Muscle of leg (tissue), 3 donors: ENCODE measurements at regions not wholly inside any gene's neighbourhood (a gene's known extent, or its start where the extent isn't known, plus 50 kb on each side); places are given as distances from the start of the nearest gene placed in this dataset.

ENCODE experiments used
- DNase-seq: peaks from one replicate; pipeline ENCODE4 v3.0.0; 2013
- H3K27ac ChIP-seq: one replicate; pipeline ENCODE4 v1.5.1; 2013; ENCODE audit warnings: mild to moderate bottlenecking, low read length, control low read depth
- H3K27me3 ChIP-seq: one replicate; pipeline ENCODE4 v1.6.1; 2013; ENCODE audit warnings: low read length; ENCODE audit not compliant: control insufficient read depth, insufficient read depth
- H3K36me3 ChIP-seq: one replicate; pipeline ENCODE4 v1.6.1; 2013; ENCODE audit warnings: low read length; ENCODE audit not compliant: control insufficient read depth, insufficient read depth
- H3K4me1 ChIP-seq: one replicate; pipeline ENCODE4 v1.6.1; 2013; ENCODE audit warnings: low read length; ENCODE audit not compliant: control insufficient read depth, insufficient read depth
- H3K4me3 ChIP-seq: one replicate; pipeline ENCODE4 v1.5.1; 2013; ENCODE audit warnings: low read length, control low read depth
- H3K9me3 ChIP-seq: replicated peaks from 2 replicates; pipeline ENCODE4 v1.6.1; 2013; ENCODE audit warnings: low read depth, low read length; ENCODE audit not compliant: control insufficient read depth
- WGBS: methylation state at CpG from one replicate; pipeline ENCODE4 v1.1.5; 2013; ENCODE audit warnings: missing lambda C conversion rate; ENCODE audit not compliant: insufficient coverage; 5-methylcytosine and 5-hydroxymethylcytosine counted together

DNA sequence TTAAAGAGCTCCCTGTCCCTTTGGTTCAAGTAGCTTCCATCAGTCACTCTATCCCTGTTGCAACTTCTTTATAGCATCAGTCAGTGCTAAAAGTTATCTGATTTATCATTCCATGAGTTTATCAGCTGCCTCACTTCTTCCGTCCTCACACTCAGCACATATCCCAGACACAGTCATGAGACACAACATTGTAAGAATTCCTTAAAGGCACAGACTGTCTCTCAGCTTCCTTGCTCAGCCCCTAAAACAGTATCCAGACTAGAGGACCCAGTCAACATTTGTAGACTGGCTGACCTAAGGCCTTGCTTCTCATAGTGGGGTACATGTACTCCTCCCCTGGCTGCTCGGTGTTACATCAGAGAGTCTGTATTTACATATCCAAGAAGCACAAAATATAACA, 164.9 kb upstream of the ADGRL2 start:
- Histone ChIP-seq H3K27ac (no peak overlapping the region), H3K9me3 (no peaks in the 10 kb centered on the region), H3K4me3 (no peak overlapping the region), H3K4me1 (no peaks in the 10 kb centered on the region), H3K27me3 (no peaks in the 10 kb centered on the region), H3K36me3 (no peaks in the 10 kb centered on the region)
- no peak for DNase-seq
- WGBS = 80% methylated on average over 1 of the region's 2 CpGs

DNA sequence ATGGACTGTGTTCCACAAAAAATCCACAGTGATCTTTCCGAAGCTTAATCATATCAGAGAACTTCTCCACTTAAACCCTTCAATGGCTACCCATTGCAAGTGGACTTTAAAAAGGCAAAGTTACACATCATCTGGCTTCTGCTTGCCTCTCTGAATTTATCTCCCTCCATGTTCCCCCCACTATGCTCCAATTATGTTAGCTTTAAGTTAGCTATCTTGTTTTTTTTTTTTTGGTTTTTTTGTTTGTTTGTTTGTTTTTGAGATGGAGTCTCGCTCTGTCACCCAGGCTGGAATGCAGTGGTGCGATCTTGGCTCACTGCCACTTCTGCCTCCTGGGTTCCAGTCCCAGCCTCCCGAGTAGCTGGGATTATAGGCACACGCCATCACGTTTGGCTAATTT, 166.4 kb upstream of the ADGRL2 start:
- DNase-seq = no peak
- H3K9me3 ChIP-seq = no peaks in the 10 kb centered on the region
- H3K4me1 ChIP-seq = no peaks in the 10 kb centered on the region
- H3K27me3 ChIP-seq = no peaks in the 10 kb centered on the region
- no peak overlapping the region for H3K4me3 ChIP-seq
- no peak overlapping the region for H3K27ac ChIP-seq
- WGBS = 100% methylated on average over 4 of the region's 6 CpGs
- no peaks in the 10 kb centered on the region for H3K36me3 ChIP-seq

GRCh38 chr1:81619156-81619555, 181.6 kb upstream of the ADGRL2 start:
- Histone ChIP-seq H3K36me3 (no peaks in the 10 kb centered on the region), H3K4me1 (no peaks in the 10 kb centered on the region), H3K27ac (no peak overlapping the region), H3K9me3 (no peaks in the 10 kb centered on the region), H3K27me3 (no peaks in the 10 kb centered on the region), H3K4me3 (no peak overlapping the region)
- no peak for DNase-seq
- 42% methylated on average over 2 of the region's 3 CpGs for WGBS

DNA sequence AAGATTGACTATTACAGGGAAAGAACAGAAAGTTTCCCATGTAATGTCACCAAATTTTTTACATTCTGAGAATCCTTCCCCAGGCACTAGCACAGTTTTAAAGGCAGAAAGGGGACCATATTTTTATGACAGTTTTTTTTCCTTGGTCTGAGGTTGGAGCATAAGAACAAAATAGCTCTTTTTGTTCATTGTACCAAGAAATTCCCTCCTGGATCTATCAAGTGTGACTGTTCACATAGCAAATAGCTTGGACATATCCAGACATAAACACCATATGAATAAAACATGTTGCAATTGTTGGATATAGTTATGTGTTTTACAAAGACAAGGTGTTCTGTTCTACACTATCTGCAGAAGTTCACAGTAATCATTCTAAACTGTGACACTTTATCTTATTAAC, 182.4 kb upstream of the ADGRL2 start:
- Histone ChIP-seq H3K27me3 (no peaks in the 10 kb centered on the region), H3K9me3 (no peaks in the 10 kb centered on the region), H3K4me1 (no peaks in the 10 kb centered on the region), H3K36me3 (no peaks in the 10 kb centered on the region), H3K4me3 (no peak overlapping the region), H3K27ac (no peak overlapping the region)
- DNase-seq = no peak

DNA sequence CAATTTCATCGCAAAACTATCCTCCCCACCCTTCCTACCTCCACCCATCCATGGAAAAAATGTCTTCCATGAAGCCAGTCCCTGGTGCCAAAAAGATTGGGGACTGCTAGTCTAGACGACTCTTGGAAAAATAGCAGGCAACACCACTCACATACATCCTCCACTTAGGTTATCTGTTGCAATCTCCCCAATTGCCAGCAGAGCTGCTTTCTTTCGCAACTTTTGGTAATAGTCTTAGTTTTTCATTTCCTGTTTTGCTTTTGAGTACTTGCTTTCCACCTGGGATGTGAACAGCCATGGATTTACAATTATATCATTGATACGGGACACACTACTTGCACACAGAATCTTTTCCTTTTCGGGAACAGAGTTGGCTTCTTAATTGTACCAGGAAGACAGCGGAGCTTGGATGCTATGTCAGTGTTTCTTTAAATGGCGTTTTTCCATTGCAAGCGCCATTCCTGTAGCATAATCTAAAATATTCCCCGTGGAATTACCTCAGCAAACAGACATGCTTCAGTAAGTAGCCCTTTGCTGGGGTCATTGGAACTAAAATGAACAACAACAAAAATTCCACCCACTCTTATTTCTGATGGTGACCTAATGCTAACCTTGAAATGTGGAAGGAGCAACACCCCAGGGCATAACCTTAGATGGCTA, 183.3 kb upstream of the ADGRL2 start:
- no peaks in the 10 kb centered on the region for H3K36me3 ChIP-seq
- DNase-seq = peak; percentile 54
- H3K27me3 ChIP-seq = no peaks in the 10 kb centered on the region
- no peaks in the 10 kb centered on the region for H3K4me1 ChIP-seq
- no peaks in the 10 kb centered on the region for H3K9me3 ChIP-seq
- 77% methylated on average over 3 of the region's 9 CpGs for WGBS
- H3K27ac ChIP-seq = no peak overlapping the region
- no peak overlapping the region for H3K4me3 ChIP-seq

DNA sequence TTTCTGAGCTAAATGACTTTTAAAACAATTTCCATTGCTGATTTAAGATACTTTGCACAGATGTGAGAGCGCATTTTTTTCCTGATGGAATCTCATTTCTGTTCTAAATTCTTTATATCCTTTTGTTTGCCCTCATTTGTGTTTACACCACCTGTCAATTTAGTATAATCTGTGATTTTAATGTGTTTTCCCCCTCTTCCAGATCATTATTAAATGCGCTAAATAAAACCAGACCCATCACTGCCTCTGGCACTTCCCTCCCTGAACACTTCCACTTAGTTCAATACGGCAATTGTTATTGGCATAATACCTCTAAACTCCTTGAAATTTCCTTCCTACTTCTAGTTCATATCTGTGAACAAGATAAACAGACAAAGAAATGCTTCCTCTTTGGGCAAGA, 186.9 kb upstream of the ADGRL2 start:
- Histone ChIP-seq H3K4me1 (no peaks in the 10 kb centered on the region), H3K27me3 (no peaks in the 10 kb centered on the region), H3K36me3 (no peaks in the 10 kb centered on the region), H3K9me3 (no peaks in the 10 kb centered on the region), H3K4me3 (no peak overlapping the region), H3K27ac (no peak overlapping the region)
- DNase-seq = no peak
- WGBS = 40% methylated on average over 1 of the region's 3 CpGs

DNA sequence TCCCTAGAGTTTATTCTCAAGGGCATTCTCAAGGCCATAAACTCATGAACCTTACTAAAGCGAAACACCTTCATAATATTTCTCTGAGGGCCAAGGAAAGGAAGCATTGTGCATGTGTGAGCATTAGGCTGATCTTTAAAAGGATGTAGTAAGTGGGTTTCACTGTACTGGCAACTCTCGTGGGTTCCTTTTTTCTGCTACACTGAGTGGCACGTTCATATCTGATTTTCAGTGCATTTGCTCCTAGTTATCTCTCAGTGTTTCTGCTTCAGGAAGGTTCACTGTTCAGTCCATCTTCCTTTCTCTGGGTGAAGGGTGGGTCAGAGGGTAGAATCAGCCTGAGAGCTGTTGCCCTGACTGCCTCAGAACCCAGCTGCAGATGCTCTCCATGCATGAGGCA, 192.8 kb upstream of the ADGRL2 start:
- Histone ChIP-seq H3K9me3 (no peaks in the 10 kb centered on the region), H3K4me1 (no peaks in the 10 kb centered on the region), H3K36me3 (no peaks in the 10 kb centered on the region), H3K27me3 (no peaks in the 10 kb centered on the region), H3K4me3 (no peak overlapping the region), H3K27ac (no peak overlapping the region)
- DNase-seq = no peak
- WGBS = 40% methylated on average over 1 of the region's 3 CpGs

GRCh38 chr1:81607086-81607485, 193.6 kb upstream of the ADGRL2 start:
- H3K36me3 ChIP-seq = no peaks in the 10 kb centered on the region
- no peaks in the 10 kb centered on the region for H3K27me3 ChIP-seq
- H3K4me3 ChIP-seq = no peak overlapping the region
- no CpG with 5 or more reads among the region's 3 CpGs for WGBS
- no peaks in the 10 kb centered on the region for H3K4me1 ChIP-seq
- DNase-seq = no peak
- H3K9me3 ChIP-seq = no peaks in the 10 kb centered on the region
- no peak overlapping the region for H3K27ac ChIP-seq

GRCh38 chr1:81606656-81607055, 194.1 kb upstream of the ADGRL2 start:
- Histone ChIP-seq H3K4me1 (no peaks in the 10 kb centered on the region), H3K27ac (no peak overlapping the region), H3K9me3 (no peaks in the 10 kb centered on the region), H3K4me3 (no peak overlapping the region), H3K27me3 (no peaks in the 10 kb centered on the region), H3K36me3 (no peaks in the 10 kb centered on the region)
- DNase-seq = no peak
- WGBS = no CpG with 5 or more reads among the region's 5 CpGs

DNA sequence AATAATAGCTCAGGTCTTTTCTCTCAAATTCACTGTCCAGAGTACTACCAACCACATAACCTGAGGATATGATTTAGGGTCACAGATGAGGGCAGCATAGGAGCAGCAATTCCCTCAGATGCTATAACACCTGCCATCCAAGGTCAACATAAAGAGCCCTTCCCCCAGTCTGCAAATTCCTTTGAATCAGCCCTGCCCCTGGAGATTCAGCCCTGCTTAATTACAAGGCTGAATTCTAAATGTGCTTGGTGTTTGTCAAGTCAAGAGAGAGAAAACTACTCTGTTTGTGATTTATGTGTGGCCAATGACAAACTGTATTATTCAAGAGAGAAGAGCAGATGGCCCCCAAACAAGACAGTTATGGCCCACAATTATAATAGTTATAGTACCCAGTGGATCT, 195.7 kb upstream of the ADGRL2 start:
- Histone ChIP-seq H3K4me1 (no peaks in the 10 kb centered on the region), H3K27me3 (no peaks in the 10 kb centered on the region), H3K4me3 (no peak overlapping the region), H3K36me3 (no peaks in the 10 kb centered on the region), H3K27ac (no peak overlapping the region), H3K9me3 (no peaks in the 10 kb centered on the region)
- DNase-seq = no peak

- H3K27ac ChIP-seq = no peak overlapping the region
- H3K27me3 ChIP-seq = no peaks in the 10 kb centered on the region
- DNase-seq = no peak
- no peaks in the 10 kb centered on the region for H3K36me3 ChIP-seq
- no peak overlapping the region for H3K4me3 ChIP-seq
- no peaks in the 10 kb centered on the region for H3K9me3 ChIP-seq
- WGBS = no CpG with 5 or more reads among the region's 3 CpGs
- H3K4me1 ChIP-seq = no peaks in the 10 kb centered on the region
Measured at GRCh38 chr1:81600878-81601622, 199.7 kb upstream of the ADGRL2 start.
